BLaER1 (cell line): ENCODE measurements at regions not wholly inside any gene's neighbourhood (a gene's known extent, or its start where the extent isn't known, plus 50 kb on each side); places are given as distances from the start of the nearest gene placed in this dataset.
"Not testable (repeated sequence)": the region's sequence is repeated elsewhere in the genome, so short reads cannot be mapped to it uniquely, and the experiment has no call there.

Experiments
- H3K27ac ChIP-seq: shearing (Covaris generic); formaldehyde crosslinking; 2 replicates; pipeline ENCODE4 v1.8.1; 2022
- H3K27me3 ChIP-seq: shearing (Covaris generic); formaldehyde crosslinking; 2 replicates; pipeline ENCODE4 v1.8.1; 2022
- H3K36me3 ChIP-seq: shearing (Covaris generic); formaldehyde crosslinking; 2 replicates; pipeline ENCODE4 v1.8.1; 2022
- H3K4me1 ChIP-seq: shearing (Covaris generic); formaldehyde crosslinking; 2 replicates; pipeline ENCODE4 v1.8.1; 2022
- H3K4me2 ChIP-seq: shearing (Covaris generic); formaldehyde crosslinking; 2 replicates; pipeline ENCODE4 v1.8.1; 2022
- H3K4me3 ChIP-seq: shearing (Covaris generic); formaldehyde crosslinking; 2 replicates; pipeline ENCODE4 v1.8.1; 2022
- H3K9ac ChIP-seq: shearing (Covaris generic); formaldehyde crosslinking; 2 replicates; pipeline ENCODE4 v1.8.1; 2022
- H3K9me3 ChIP-seq: shearing (Covaris generic); formaldehyde crosslinking; 2 replicates; pipeline ENCODE4 v1.8.1; 2022
- H4K20me1 ChIP-seq: shearing (Covaris generic); formaldehyde crosslinking; 2 replicates; pipeline ENCODE4 v1.8.1; 2022
- Cebpa-rat ChIP-seq: shearing (Covaris generic); IDR thresholded peaks from 2 replicates; pipeline ENCODE4 v1.8.1; 2022

DNA sequence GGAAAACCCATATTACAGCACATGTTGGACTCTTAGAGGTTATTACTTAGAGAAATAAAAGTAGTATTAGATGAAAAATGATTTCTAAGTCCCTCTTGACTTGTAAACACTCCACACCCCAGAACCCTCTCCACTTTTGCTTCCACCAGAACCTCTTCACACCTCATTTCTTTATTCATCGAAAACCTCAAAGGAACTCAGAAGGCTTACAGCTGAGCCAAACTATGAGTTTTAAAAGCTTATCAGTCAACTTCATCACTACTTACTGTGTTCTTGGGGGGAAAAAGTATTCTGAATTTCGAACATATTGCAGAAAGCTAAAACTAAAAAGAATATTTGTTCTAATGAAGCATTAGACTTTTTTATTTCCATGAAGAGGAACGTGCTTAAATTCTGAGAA, 547.8 kb upstream of the STEAP1 start:
- no peaks in the 10 kb centered on the region for H4K20me1 ChIP-seq
- H3K36me3 ChIP-seq, result no peaks in the 10 kb centered on the region
- no peak overlapping the region for H3K27ac ChIP-seq
- H3K9me3 ChIP-seq, result 0 out of 2 replicates have a peak, but pooled peaks cover 5% of the 10 kb centered on the region
- H3K27me3 ChIP-seq, result no peaks in the 10 kb centered on the region
- H3K4me2 ChIP-seq, result no peak overlapping the region
- TF ChIP-seq Cebpa-rat, result no peak
- no peak overlapping the region for H3K9ac ChIP-seq
- H3K4me1 ChIP-seq, result peaks cover 13% of the 10 kb centered on the region
- H3K4me3 ChIP-seq, result no peak overlapping the region

DNA sequence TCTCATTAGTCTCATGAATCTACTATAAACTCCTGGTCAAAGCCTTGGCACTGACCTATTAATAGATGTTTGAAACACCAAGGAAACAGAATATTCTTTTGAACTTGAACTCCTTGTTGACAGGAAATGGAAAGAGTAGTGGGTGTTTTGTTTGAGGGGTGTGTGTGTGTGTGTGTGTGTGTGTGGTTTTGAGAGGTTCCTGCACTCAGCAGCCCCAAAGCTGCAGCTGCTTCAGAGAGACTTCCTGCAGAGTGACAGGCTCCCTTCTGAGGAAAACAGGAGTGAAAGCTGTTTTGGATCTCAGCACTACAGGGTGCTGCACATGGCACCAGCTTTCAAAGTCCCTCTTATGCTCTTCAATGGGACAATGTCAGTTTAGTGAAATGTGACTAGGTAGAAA, 546.5 kb upstream of the STEAP1 start:
- Histone ChIP-seq H3K4me2 (peak overlapping the region; percentile 42), H3K36me3 (no peaks in the 10 kb centered on the region), H3K27me3 (no peaks in the 10 kb centered on the region), H3K9ac (no peak overlapping the region), H4K20me1 (no peaks in the 10 kb centered on the region), H3K4me3 (no peak overlapping the region), H3K4me1 (peaks cover 13% of the 10 kb centered on the region), H3K9me3 (no peaks in the 10 kb centered on the region), H3K27ac (no peak overlapping the region)
- no peak for TF ChIP-seq Cebpa-rat

DNA sequence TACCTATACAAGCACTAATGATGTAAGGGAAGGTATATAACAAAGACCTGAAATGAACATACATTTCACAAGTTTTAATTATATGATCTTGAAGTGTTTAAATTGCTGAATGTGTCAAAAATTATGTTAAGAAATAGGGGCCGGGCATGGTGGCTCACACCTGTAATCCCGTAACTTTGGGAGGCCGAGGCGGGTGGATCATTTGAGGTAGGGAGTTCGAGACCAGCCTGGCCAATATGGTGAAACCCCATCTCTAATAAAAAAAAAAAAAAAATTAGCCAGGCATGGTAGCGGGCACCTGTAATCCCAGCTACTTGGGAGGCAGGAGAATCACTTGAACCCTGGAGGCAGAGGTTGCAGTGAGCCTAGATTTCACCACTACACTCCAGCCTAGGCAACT, 537.4 kb upstream of the STEAP1 start:
- H4K20me1 ChIP-seq, H3K9me3 ChIP-seq, H3K27ac ChIP-seq, H3K4me1 ChIP-seq, H3K4me2 ChIP-seq, H3K36me3 ChIP-seq, H3K9ac ChIP-seq, H3K4me3 ChIP-seq, H3K27me3 ChIP-seq: not testable (repeated sequence)

DNA sequence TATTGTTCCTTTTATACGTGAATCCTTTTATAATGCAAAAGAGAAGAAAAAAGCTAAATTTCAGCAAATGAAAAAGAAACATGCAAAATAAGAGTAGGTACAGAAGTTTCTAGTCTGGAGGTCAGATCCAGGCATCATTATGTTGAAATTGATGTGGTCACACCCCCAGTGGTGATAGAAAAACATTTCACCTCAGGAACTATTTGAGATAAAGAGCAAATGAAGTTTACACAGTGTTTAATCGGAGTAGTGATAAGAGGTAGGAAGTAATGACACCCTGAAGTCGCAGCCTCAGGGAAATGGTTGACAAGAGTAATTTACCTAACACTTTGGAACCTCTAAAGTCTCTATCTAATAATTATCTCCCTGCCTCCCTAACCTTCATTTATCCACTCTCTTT, 536.0 kb upstream of the STEAP1 start:
- no peaks in the 10 kb centered on the region for H4K20me1 ChIP-seq
- TF ChIP-seq Cebpa-rat, result no peak
- no peaks in the 10 kb centered on the region for H3K9me3 ChIP-seq

DNA sequence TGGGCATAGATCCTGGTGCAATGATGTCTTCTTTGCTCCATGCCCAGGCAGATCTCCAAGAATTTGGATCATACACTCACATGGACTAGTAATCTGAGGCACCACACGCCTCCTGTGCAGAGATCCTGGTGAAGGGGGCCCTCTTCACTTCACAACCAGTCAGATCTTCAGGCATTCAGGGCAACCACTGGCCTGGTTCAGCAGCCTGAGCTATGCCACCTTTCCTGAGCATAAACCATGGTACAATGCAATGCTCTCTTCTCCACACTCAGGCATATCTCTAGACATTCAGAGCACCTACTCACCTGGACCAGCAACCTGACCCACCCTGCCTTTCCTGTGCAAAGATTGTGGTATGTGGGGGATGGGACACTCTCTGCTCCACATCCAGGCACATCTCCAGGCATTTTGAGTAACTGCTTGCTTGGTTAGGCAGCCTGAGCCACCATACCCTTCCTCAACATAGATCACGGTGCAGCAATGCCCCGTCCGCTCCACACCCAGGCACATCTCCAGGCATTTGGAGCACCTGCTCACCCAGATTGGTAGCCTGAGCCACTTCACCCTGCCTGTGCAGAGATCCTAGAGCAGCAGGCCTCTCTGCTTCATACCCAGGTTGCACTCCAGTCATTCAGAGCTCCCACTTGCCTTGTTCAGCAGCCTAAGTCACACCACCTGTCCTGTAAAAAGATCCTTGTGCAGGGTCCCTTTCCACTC, 532.2 kb upstream of the STEAP1 start:
- Histone ChIP-seq H3K27me3 (no peaks in the 10 kb centered on the region), H3K36me3 (no peaks in the 10 kb centered on the region), H3K4me2 (no peak overlapping the region), H3K27ac (no peak overlapping the region), H3K9me3 (no peaks in the 10 kb centered on the region), H3K4me3 (no peak overlapping the region), H3K4me1 (no peaks in the 10 kb centered on the region), H3K9ac (no peak overlapping the region), H4K20me1 (no peaks in the 10 kb centered on the region)
- TF ChIP-seq Cebpa-rat, result no peak

More for the DNA sequence above, 536.0 kb upstream of the STEAP1 start:
- no peaks in the 10 kb centered on the region for H3K27me3 ChIP-seq
- no peak overlapping the region for H3K27ac ChIP-seq
- H3K4me3 ChIP-seq, result no peak overlapping the region
- no peaks in the 10 kb centered on the region for H3K36me3 ChIP-seq
- H3K4me1 ChIP-seq, result no peaks in the 10 kb centered on the region
- H3K9ac ChIP-seq, result no peak overlapping the region
- H3K4me2 ChIP-seq, result no peak overlapping the region

DNA sequence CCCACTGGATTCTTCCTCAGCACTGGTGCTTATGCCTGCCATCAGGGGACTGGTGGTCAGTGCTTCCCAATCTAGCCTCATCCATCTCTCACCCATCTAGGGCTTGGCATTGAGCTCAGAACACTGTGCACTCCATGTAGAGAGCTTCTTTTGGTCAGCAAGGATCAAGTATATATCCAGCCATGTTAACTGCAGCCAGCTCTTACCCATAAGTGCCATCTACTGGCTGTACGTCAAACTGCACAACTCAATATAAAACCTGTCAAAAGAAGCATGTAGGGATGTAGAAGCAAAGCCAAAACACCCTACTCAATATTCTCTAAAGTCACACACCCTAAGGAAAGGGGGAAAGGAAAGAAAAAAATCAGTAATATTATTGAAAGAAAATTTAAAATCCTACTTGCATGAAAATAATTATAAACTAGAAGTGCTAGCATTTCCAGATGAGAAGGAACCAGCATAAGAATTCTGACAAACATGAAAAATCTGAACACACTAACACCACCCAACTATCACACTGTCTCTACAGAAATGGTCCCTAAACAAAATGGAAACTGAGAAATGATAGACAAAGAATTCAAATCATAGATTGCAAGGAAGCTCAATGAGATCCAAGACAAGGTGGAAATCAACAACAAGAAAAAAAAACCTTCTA, 531.1 kb upstream of the STEAP1 start:
- no peaks in the 10 kb centered on the region for H3K4me1 ChIP-seq
- H3K36me3 ChIP-seq, result no peaks in the 10 kb centered on the region
- no peaks in the 10 kb centered on the region for H3K27me3 ChIP-seq
- no peaks in the 10 kb centered on the region for H3K9me3 ChIP-seq
- H3K9ac ChIP-seq, result no peak overlapping the region
- H3K27ac ChIP-seq, result no peak overlapping the region
- no peak for TF ChIP-seq Cebpa-rat
- no peaks in the 10 kb centered on the region for H4K20me1 ChIP-seq
- no peak overlapping the region for H3K4me3 ChIP-seq
- no peak overlapping the region for H3K4me2 ChIP-seq

DNA sequence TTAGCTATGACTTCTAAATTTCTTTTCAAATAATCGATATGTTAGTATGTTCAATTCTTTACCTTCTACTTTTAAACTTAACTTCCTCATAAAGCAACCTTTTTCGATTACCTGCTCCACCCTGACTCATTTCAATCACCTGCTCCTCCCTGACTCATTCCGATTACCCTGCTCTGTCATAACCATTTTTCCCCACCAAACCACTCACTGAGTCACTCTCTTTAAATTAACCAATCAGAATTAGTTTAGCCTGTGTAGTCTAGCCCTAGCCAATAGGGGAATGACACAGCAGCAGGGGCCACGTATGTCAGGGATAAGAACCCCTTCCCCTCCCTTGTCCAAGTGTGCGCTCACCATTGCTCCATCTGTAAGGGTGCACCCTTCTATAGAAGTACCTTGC, 530.1 kb upstream of the STEAP1 start:
- not testable (repeated sequence) for H3K4me3 ChIP-seq, H3K36me3 ChIP-seq, H3K4me2 ChIP-seq, H3K9ac ChIP-seq, H3K27me3 ChIP-seq, H4K20me1 ChIP-seq, H3K4me1 ChIP-seq, H3K9me3 ChIP-seq, H3K27ac ChIP-seq

DNA sequence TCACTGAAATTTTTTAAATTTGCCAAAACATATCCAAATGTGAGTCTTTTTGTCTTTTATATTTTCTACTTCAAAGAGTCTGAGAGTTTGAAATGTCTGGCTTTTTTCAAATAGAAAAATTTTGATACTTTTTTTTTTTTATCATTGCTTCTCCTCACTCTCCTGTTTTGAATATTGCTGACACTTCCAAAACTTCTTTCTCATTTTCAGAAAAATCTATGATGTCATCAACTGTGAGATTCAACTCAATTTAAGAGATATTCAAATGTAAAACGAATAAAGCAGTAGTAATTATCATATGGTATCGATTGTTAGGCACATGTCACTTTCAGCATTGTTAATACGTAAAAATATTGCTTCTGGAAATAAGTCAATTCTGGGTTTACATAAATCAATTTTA, 505.8 kb upstream of the STEAP1 start:
- no peak overlapping the region for H3K4me3 ChIP-seq
- H3K9ac ChIP-seq, result no peak overlapping the region
- no peaks in the 10 kb centered on the region for H3K9me3 ChIP-seq
- H3K4me2 ChIP-seq, result no peak overlapping the region
- no peak for TF ChIP-seq Cebpa-rat
- no peaks in the 10 kb centered on the region for H3K36me3 ChIP-seq
- H4K20me1 ChIP-seq, result no peaks in the 10 kb centered on the region
- H3K27ac ChIP-seq, result no peak overlapping the region
- no peaks in the 10 kb centered on the region for H3K4me1 ChIP-seq
- no peaks in the 10 kb centered on the region for H3K27me3 ChIP-seq

DNA sequence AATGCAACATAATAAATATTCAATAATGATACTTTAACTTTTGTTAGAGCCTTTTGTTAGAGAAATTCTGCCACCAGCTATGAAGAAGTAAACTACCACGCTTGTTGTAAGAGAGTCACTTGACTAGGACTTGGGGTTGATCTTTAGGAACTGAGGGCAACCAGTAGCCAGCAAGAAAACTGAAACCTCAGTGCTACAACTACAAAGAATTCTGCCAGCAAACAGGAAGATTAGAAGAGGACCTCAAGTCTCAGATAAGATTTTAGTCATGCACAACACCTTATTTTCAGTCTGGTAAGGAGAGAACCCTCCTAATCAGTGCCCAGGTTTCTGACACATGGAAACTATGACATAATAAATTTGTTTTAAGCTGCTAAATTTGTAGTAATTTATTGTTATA, 498.3 kb upstream of the STEAP1 start:
- Histone ChIP-seq H4K20me1 (no peaks in the 10 kb centered on the region), H3K36me3 (no peaks in the 10 kb centered on the region), H3K9ac (no peak overlapping the region), H3K4me1 (no peaks in the 10 kb centered on the region), H3K27me3 (no peaks in the 10 kb centered on the region), H3K27ac (no peak overlapping the region), H3K9me3 (no peaks in the 10 kb centered on the region), H3K4me2 (no peak overlapping the region), H3K4me3 (no peak overlapping the region)
- TF ChIP-seq Cebpa-rat, result no peak

DNA sequence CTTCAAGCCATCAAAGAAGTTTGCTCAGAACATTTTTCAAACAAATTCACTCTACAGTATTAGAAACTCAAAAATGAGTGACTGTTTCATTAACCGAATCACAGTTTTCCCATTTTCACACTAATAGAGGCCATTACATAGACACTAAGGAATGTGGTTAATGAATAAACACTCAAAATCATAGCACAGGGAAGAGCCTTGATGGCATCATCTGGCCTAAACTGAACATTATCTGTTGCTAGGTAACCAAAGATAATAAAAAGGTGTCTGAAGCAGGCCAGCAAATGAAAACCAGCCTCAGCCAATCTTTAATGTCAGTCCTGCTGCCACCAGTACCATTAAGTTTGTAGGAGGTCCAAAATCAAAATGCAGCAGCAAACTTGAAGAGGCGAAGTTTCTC, 492.4 kb upstream of the STEAP1 start:
- Histone ChIP-seq H3K4me1 (no peaks in the 10 kb centered on the region), H3K9me3 (no peaks in the 10 kb centered on the region), H3K27ac (no peak overlapping the region), H3K27me3 (no peaks in the 10 kb centered on the region), H4K20me1 (no peaks in the 10 kb centered on the region), H3K36me3 (no peaks in the 10 kb centered on the region), H3K4me2 (no peak overlapping the region), H3K4me3 (no peak overlapping the region), H3K9ac (no peak overlapping the region)
- no peak for TF ChIP-seq Cebpa-rat
